ENCODE measurements at regions not wholly inside any gene's neighbourhood (a gene's known extent, or its start where the extent isn't known, plus 50 kb on each side); places are given as distances from the start of the nearest gene placed in this dataset.

GRCh38 chr1:38641661-38642060 lies 217.9 kb downstream of the RRAGC start:
- Histone ChIP-seq H3K27me3 (ENCODE audit: control insufficient read depth in 1 of 2, insufficient read depth in 2 of 2, low read length in 2 of 2) (no peaks in the 10 kb centered on the region), H3K9me3 (ENCODE audit: control insufficient read depth in 2 of 2, low read length in 2 of 2) (no peaks in the 10 kb centered on the region), H3K4me1 (ENCODE audit: control insufficient read depth, insufficient read depth, low read length) (no peaks in the 10 kb centered on the region), H3K9ac (ENCODE audit: low read length in 2 of 2) (no peak overlapping the region), H3K36me3 (ENCODE audit: control insufficient read depth in 2 of 2, insufficient read depth in 2 of 2, low read length in 2 of 2) (no peaks in the 10 kb centered on the region), H3K27ac (ENCODE audit: low read length) (no peak overlapping the region), H3K4me3 (ENCODE audit: low read length in 2 of 2) (no peak overlapping the region)

GRCh38 chr1:38640371-38640770 lies 219.2 kb downstream of the RRAGC start:
- H3K27ac ChIP-seq (ENCODE audit: low read length), result no peak overlapping the region
- peaks cover 0 to 5% of the 10 kb centered on the region in 2 donors for H3K9me3 ChIP-seq (ENCODE audit: control insufficient read depth in 2 of 2, low read length in 2 of 2)
- no peak overlapping the region for H3K4me3 ChIP-seq (ENCODE audit: low read length in 2 of 2)
- no peaks in the 10 kb centered on the region for H3K36me3 ChIP-seq (ENCODE audit: control insufficient read depth in 2 of 2, insufficient read depth in 2 of 2, low read length in 2 of 2)
- H3K9ac ChIP-seq (ENCODE audit: low read length in 2 of 2), result no peak overlapping the region
- no peaks in the 10 kb centered on the region for H3K4me1 ChIP-seq (ENCODE audit: control insufficient read depth, insufficient read depth, low read length)
- peaks cover 0 to 2% of the 10 kb centered on the region in 2 donors for H3K27me3 ChIP-seq (ENCODE audit: control insufficient read depth in 1 of 2, insufficient read depth in 2 of 2, low read length in 2 of 2)

- Histone ChIP-seq H3K9ac (ENCODE audit: low read length in 2 of 2) (no peak overlapping the region), H3K9me3 (ENCODE audit: control insufficient read depth in 2 of 2, low read length in 2 of 2) (no peaks in the 10 kb centered on the region), H3K27ac (ENCODE audit: low read length) (no peak overlapping the region), H3K27me3 (ENCODE audit: control insufficient read depth in 1 of 2, insufficient read depth in 2 of 2, low read length in 2 of 2) (no peaks in the 10 kb centered on the region), H3K4me3 (ENCODE audit: low read length in 2 of 2) (no peak overlapping the region), H3K4me1 (ENCODE audit: control insufficient read depth, insufficient read depth, low read length) (peaks cover 7% of the 10 kb centered on the region), H3K36me3 (ENCODE audit: control insufficient read depth in 2 of 2, insufficient read depth in 2 of 2, low read length in 2 of 2) (no peaks in the 10 kb centered on the region)
Measured at GRCh38 chr1:38628241-38628640, 231.3 kb downstream of the RRAGC start.

DNA sequence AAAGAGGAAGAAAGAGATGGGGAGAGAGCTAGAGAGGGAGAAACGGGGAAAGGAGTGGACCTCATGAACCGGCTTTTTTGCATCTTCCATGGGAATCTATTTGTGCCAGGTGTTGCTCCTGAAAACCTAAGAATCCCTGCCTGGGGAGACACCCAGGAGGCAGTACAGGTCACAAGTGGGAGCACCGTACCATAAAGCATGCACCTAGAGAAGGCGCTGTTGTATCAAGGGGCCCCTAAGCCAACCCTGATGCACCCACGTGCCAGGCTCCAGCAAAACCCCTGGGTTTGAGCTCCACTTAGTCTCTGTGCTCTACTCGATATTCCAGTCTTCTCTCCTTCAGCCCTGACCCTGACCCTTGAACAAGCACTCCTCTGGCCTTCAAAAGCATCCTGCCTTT lies 233.6 kb downstream of the RRAGC start:
- H3K9ac ChIP-seq (ENCODE audit: low read length in 2 of 2), result no peak overlapping the region
- H3K27me3 ChIP-seq (ENCODE audit: control insufficient read depth in 1 of 2, insufficient read depth in 2 of 2, low read length in 2 of 2), result no peaks in the 10 kb centered on the region
- no peak overlapping the region for H3K27ac ChIP-seq (ENCODE audit: low read length)
- H3K4me3 ChIP-seq (ENCODE audit: low read length in 2 of 2), result no peak overlapping the region
- H3K9me3 ChIP-seq (ENCODE audit: control insufficient read depth in 2 of 2, low read length in 2 of 2), result no peaks in the 10 kb centered on the region
- H3K36me3 ChIP-seq (ENCODE audit: control insufficient read depth in 2 of 2, insufficient read depth in 2 of 2, low read length in 2 of 2), result no peaks in the 10 kb centered on the region
- H3K4me1 ChIP-seq (ENCODE audit: control insufficient read depth, insufficient read depth, low read length), result peaks cover 7% of the 10 kb centered on the region

GRCh38 chr1:38624336-38625039 lies 235.1 kb downstream of the RRAGC start:
- H3K4me3 ChIP-seq (ENCODE audit: low read length in 2 of 2), result no peak overlapping the region
- no peak overlapping the region for H3K9ac ChIP-seq (ENCODE audit: low read length in 2 of 2)
- no peaks in the 10 kb centered on the region for H3K27me3 ChIP-seq (ENCODE audit: control insufficient read depth in 1 of 2, insufficient read depth in 2 of 2, low read length in 2 of 2)
- peaks cover 7% of the 10 kb centered on the region for H3K4me1 ChIP-seq (ENCODE audit: control insufficient read depth, insufficient read depth, low read length)
- no peak overlapping the region for H3K27ac ChIP-seq (ENCODE audit: low read length)
- H3K36me3 ChIP-seq (ENCODE audit: control insufficient read depth in 2 of 2, insufficient read depth in 2 of 2, low read length in 2 of 2), result no peaks in the 10 kb centered on the region
- H3K9me3 ChIP-seq (ENCODE audit: control insufficient read depth in 2 of 2, low read length in 2 of 2), result no peaks in the 10 kb centered on the region

- Histone ChIP-seq H3K4me3 (ENCODE audit: low read length in 2 of 2) (no peak overlapping the region), H3K9me3 (ENCODE audit: control insufficient read depth in 2 of 2, low read length in 2 of 2) (no peaks in the 10 kb centered on the region), H3K36me3 (ENCODE audit: control insufficient read depth in 2 of 2, insufficient read depth in 2 of 2, low read length in 2 of 2) (no peaks in the 10 kb centered on the region), H3K27me3 (ENCODE audit: control insufficient read depth in 1 of 2, insufficient read depth in 2 of 2, low read length in 2 of 2) (peaks cover 0 to 2% of the 10 kb centered on the region in 2 donors), H3K27ac (ENCODE audit: low read length) (no peak overlapping the region), H3K9ac (ENCODE audit: low read length in 2 of 2) (no peak overlapping the region), H3K4me1 (ENCODE audit: control insufficient read depth, insufficient read depth, low read length) (peaks cover 7% of the 10 kb centered on the region)
Measured at GRCh38 chr1:38623529-38623928, 236.0 kb downstream of the RRAGC start.

- Histone ChIP-seq H3K36me3 (ENCODE audit: control insufficient read depth in 2 of 2, insufficient read depth in 2 of 2, low read length in 2 of 2) (no peaks in the 10 kb centered on the region), H3K9me3 (ENCODE audit: control insufficient read depth in 2 of 2, low read length in 2 of 2) (no peaks in the 10 kb centered on the region), H3K27me3 (ENCODE audit: control insufficient read depth in 1 of 2, insufficient read depth in 2 of 2, low read length in 2 of 2) (peaks cover 0 to 2% of the 10 kb centered on the region in 2 donors), H3K4me1 (ENCODE audit: control insufficient read depth, insufficient read depth, low read length) (peaks cover 7% of the 10 kb centered on the region), H3K9ac (ENCODE audit: low read length in 2 of 2) (no peak overlapping the region), H3K27ac (ENCODE audit: low read length) (no peak overlapping the region), H3K4me3 (ENCODE audit: low read length in 2 of 2) (no peak overlapping the region)
Measured at GRCh38 chr1:38622197-38622596, 237.4 kb downstream of the RRAGC start.

- Histone ChIP-seq H3K9ac (ENCODE audit: low read length in 2 of 2) (no peak overlapping the region), H3K4me1 (ENCODE audit: control insufficient read depth, insufficient read depth, low read length) (no peaks in the 10 kb centered on the region), H3K36me3 (ENCODE audit: control insufficient read depth in 2 of 2, insufficient read depth in 2 of 2, low read length in 2 of 2) (no peaks in the 10 kb centered on the region), H3K27me3 (ENCODE audit: control insufficient read depth in 1 of 2, insufficient read depth in 2 of 2, low read length in 2 of 2) (peaks cover 3 to 9% of the 10 kb centered on the region in 2 donors), H3K27ac (ENCODE audit: low read length) (no peak overlapping the region), H3K4me3 (ENCODE audit: low read length in 2 of 2) (no peak overlapping the region), H3K9me3 (ENCODE audit: control insufficient read depth in 2 of 2, low read length in 2 of 2) (peaks cover 0 to 3% of the 10 kb centered on the region in 2 donors)
Measured at GRCh38 chr1:38616846-38617245, 242.7 kb downstream of the RRAGC start.

DNA sequence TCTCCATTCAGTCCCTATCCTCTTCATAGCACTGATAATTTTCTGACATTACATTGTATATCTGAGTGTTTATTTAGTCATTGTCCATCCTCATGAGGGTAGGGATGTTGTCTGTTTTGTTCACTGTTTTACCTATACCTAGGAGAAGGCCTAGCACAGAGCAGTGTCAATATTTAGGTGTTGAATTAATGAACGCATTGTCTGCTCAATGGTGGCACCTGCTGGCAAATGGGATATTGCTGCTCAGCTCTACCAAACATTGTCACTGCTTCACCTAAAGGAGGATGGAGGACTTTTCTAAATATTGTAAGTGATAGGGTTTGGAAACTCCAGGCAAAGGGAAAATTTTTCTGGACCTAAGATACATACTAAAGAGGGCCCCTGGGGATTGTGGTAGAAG lies 243.9 kb downstream of the RRAGC start:
- Histone ChIP-seq H3K36me3 (ENCODE audit: control insufficient read depth in 2 of 2, insufficient read depth in 2 of 2, low read length in 2 of 2) (no peaks in the 10 kb centered on the region), H3K9me3 (ENCODE audit: control insufficient read depth in 2 of 2, low read length in 2 of 2) (peaks cover 0 to 3% of the 10 kb centered on the region in 2 donors), H3K27me3 (ENCODE audit: control insufficient read depth in 1 of 2, insufficient read depth in 2 of 2, low read length in 2 of 2) (peaks cover 3 to 9% of the 10 kb centered on the region in 2 donors), H3K4me1 (ENCODE audit: control insufficient read depth, insufficient read depth, low read length) (no peaks in the 10 kb centered on the region), H3K9ac (ENCODE audit: low read length in 2 of 2) (no peak overlapping the region), H3K4me3 (ENCODE audit: low read length in 2 of 2) (no peak overlapping the region), H3K27ac (ENCODE audit: low read length) (no peak overlapping the region)

DNA sequence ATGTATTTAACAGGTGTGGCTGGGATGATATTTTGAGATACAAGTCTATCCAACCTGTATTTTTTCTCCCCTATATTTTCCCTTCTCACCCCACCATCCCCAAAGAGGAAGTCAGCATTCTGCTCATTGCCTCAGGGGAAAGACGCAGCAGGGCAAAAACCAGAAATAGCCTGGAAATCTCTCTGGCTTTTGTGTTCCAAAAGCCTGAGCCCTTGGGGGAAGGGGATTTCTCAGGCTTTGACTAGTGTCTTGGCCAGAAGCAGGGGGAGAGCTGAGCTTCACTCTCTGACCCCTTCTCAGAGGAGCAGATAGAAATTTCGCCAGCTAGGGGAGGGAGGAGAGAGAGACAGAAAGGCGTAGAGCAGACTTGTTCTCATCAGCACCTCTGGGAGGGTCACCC lies 244.7 kb downstream of the RRAGC start:
- Histone ChIP-seq H3K27me3 (ENCODE audit: control insufficient read depth in 1 of 2, insufficient read depth in 2 of 2, low read length in 2 of 2) (peaks cover 3 to 9% of the 10 kb centered on the region in 2 donors), H3K4me1 (ENCODE audit: control insufficient read depth, insufficient read depth, low read length) (no peaks in the 10 kb centered on the region), H3K27ac (ENCODE audit: low read length) (no peak overlapping the region), H3K36me3 (ENCODE audit: control insufficient read depth in 2 of 2, insufficient read depth in 2 of 2, low read length in 2 of 2) (no peaks in the 10 kb centered on the region), H3K4me3 (ENCODE audit: low read length in 2 of 2) (no peak overlapping the region), H3K9me3 (ENCODE audit: control insufficient read depth in 2 of 2, low read length in 2 of 2) (peaks cover 0 to 3% of the 10 kb centered on the region in 2 donors), H3K9ac (ENCODE audit: low read length in 2 of 2) (no peak overlapping the region)

GRCh38 chr1:38613996-38614395 lies 245.6 kb downstream of the RRAGC start:
- H3K9me3 ChIP-seq (ENCODE audit: control insufficient read depth in 2 of 2, low read length in 2 of 2), result peaks cover 0 to 3% of the 10 kb centered on the region in 2 donors
- no peak overlapping the region for H3K27ac ChIP-seq (ENCODE audit: low read length)
- no peak overlapping the region for H3K4me3 ChIP-seq (ENCODE audit: low read length in 2 of 2)
- H3K27me3 ChIP-seq (ENCODE audit: control insufficient read depth in 1 of 2, insufficient read depth in 2 of 2, low read length in 2 of 2), result peaks cover 3 to 7% of the 10 kb centered on the region in 2 donors
- no peaks in the 10 kb centered on the region for H3K4me1 ChIP-seq (ENCODE audit: control insufficient read depth, insufficient read depth, low read length)
- H3K36me3 ChIP-seq (ENCODE audit: control insufficient read depth in 2 of 2, insufficient read depth in 2 of 2, low read length in 2 of 2), result no peaks in the 10 kb centered on the region
- H3K9ac ChIP-seq (ENCODE audit: low read length in 2 of 2), result no peak overlapping the region
